HepG2 (cell line): ENCODE measurements at regions not wholly inside any gene's neighbourhood (a gene's known extent, or its start where the extent isn't known, plus 50 kb on each side); places are given as distances from the start of the nearest gene placed in this dataset.

Experiments used
- BCL6 ChIP-seq: IDR thresholded peaks from 2 replicates; pipeline ENCODE4 v1.6.1; 2016; ENCODE audit warnings: missing genetic modification reagents, missing compliant biosample characterization
- ETV5 ChIP-seq: IDR thresholded peaks from 2 replicates; pipeline ENCODE4 v1.6.1; 2018; ENCODE audit warnings: missing biosample characterization, missing genetic modification reagents, inconsistent platforms, borderline replicate concordance
- GLMP ChIP-seq: sonication (generic); formaldehyde crosslinking; IDR thresholded peaks from 2 replicates; pipeline ENCODE4 v1.9.0; 2021; ENCODE audit warnings: missing genetic modification reagents, mild to moderate bottlenecking, borderline replicate concordance
- HBP1 ChIP-seq: IDR thresholded peaks from 2 replicates; pipeline ENCODE4 v1.6.1; 2016; ENCODE audit warnings: low read depth, control low read depth
- KMT2A ChIP-seq: sonication (generic); formaldehyde crosslinking; IDR thresholded peaks from 2 replicates; pipeline ENCODE4 v1.4.0; 2020; ENCODE audit warnings: missing genetic modification reagents
- NCOA1 ChIP-seq: sonication (generic); formaldehyde crosslinking; IDR thresholded peaks from 2 replicates; pipeline ENCODE4 v1.9.0; 2021; ENCODE audit warnings: missing genetic modification reagents
- NCOA2 ChIP-seq: sonication (generic); formaldehyde crosslinking; IDR thresholded peaks from 2 replicates; pipeline ENCODE4 v1.8.0; 2022; ENCODE audit warnings: inconsistent platforms
- NKX3-1 ChIP-seq: sonication (generic); formaldehyde crosslinking; IDR thresholded peaks from 2 replicates; pipeline ENCODE4 v1.5.0; 2020; ENCODE audit warnings: missing genetic modification reagents
- NR2F1 ChIP-seq, 2 experiments: fragments of 450-650 bp in 1 of 2; formaldehyde crosslinking in 1 of 2; IDR thresholded peaks; 2 replicates each; pipeline versions ENCODE4 v1.5.0 to v1.6.1; 2016 to 2020; ENCODE audit warnings: mild to moderate bottlenecking in 1 of 2, missing compliant biosample characterization in 1 of 2, missing genetic modification reagents in 1 of 2, moderate library complexity in 1 of 2
- NR2F6 ChIP-seq, 2 experiments: IDR thresholded peaks; 2 replicates each; pipeline ENCODE4 v1.6.1; 2016; ENCODE audit warnings: antibody characterized with exemption in 1 of 2, mild to moderate bottlenecking in 1 of 2
- ZKSCAN8 ChIP-seq: IDR thresholded peaks from 2 replicates; pipeline ENCODE4 v1.6.1; 2016; ENCODE audit warnings: borderline replicate concordance, missing genetic modification reagents, missing compliant biosample characterization
- ZNF382 ChIP-seq: sonication (generic); formaldehyde crosslinking; IDR thresholded peaks from 2 replicates; pipeline ENCODE4 v1.5.0; 2020; ENCODE audit warnings: missing genetic modification reagents, mild to moderate bottlenecking, borderline replicate concordance
- ZNF691 ChIP-seq: sonication (generic); formaldehyde crosslinking; IDR thresholded peaks from 2 replicates; pipeline ENCODE4 v1.4.0; 2020; ENCODE audit warnings: missing genetic modification reagents, low read depth, mild to moderate bottlenecking, borderline replicate concordance

GRCh38 chr12:102622618-102623017 is 142.3 kb upstream of the IGF1 start (continued):
- TF ChIP-seq BCL6 (CRISPR knock-in tag) (no peak), ZKSCAN8 (CRISPR knock-in tag) (no peak), ZNF691 (CRISPR knock-in tag) (no peak), NR2F1 (CRISPR knock-in tag; IDR thresholded peaks at IDR 0.05) (no peak), ETV5 (no peak), HBP1 (CRISPR knock-in tag) (no peak), GLMP (no peak), NCOA2 (CRISPR knock-in tag) (no peak), ZNF382 (CRISPR knock-in tag) (no peak), KMT2A (no peak), NCOA1 (CRISPR knock-in tag) (no peak), NR2F6 (IDR thresholded peaks at IDR 0.05) (no peak), NR2F6 (CRISPR knock-in tag; IDR thresholded peaks at IDR 0.05) (no peak), NKX3-1 (no peak)
